ENCODE measurements at regions not wholly inside any gene's neighbourhood (a gene's known extent, or its start where the extent isn't known, plus 50 kb on each side); places are given as distances from the start of the nearest gene placed in this dataset.

- Mint-ChIP-seq H3K9me3 (peaks cover 3% of the 10 kb centered on the region; the same call in 2 of the 3 replicates), H3K4me3 (no peak overlapping the region), H3K27ac (no peak overlapping the region), H3K27me3 (ENCODE audit: insufficient read depth, low read depth, poor library complexity) (peaks cover 3% of the 10 kb centered on the region), H3K36me3 (ENCODE audit: low read depth) (no peaks in the 10 kb centered on the region; the same call in 2 of the 3 replicates), H3K4me1 (peaks cover 8% of the 10 kb centered on the region; the same call in 2 of the 3 replicates)
- DNase-seq (ENCODE audit: low spot score) (no peak), ATAC-seq (no peak)
- Histone ChIP-seq H4K20me1 (replicated peaks; ENCODE audit: insufficient read depth) (no peaks in the 10 kb centered on the region), H3K9me2 (ENCODE audit: insufficient read depth) (no peaks in the 10 kb centered on the region), H3K79me2 (replicated peaks; ENCODE audit: insufficient read depth) (no peaks in the 10 kb centered on the region), H2AFZ (no peak overlapping the region), H3F3A (replicated peaks; ENCODE audit: low read depth) (no peaks in the 10 kb centered on the region), H3K27ac (ENCODE audit: low read depth) (no peak overlapping the region), H3K27me3 (ENCODE audit: insufficient read depth) (no peaks in the 10 kb centered on the region), H3K36me3 (ENCODE audit: insufficient read depth) (no peaks in the 10 kb centered on the region), H3K4me3 (no peak overlapping the region), H3K4me2 (no peak overlapping the region), H3K4me1 (ENCODE audit: insufficient read depth) (peaks cover 4% of the 10 kb centered on the region; the same call in 1 of the 2 replicates)
- TF ChIP-seq ETS1 (IDR thresholded peaks at IDR 0.05) (no peak), CTCF (conservative IDR thresholded peaks at IDR 0.05; ENCODE audit: low read depth in 2 of 2) (no peak), POLR2AphosphoS5 (IDR thresholded peaks at IDR 0.05; ENCODE audit: low read depth) (no peak), ZNF114 (CRISPR knock-in tag; IDR thresholded peaks at IDR 0.05) (no peak), ZNF462 (CRISPR knock-in tag; IDR thresholded peaks at IDR 0.05) (no peak), EZH2phosphoT487 (IDR thresholded peaks at IDR 0.05; ENCODE audit: unreplicated experiment) (no peak), CREB1 (CRISPR knock-in tag; IDR thresholded peaks at IDR 0.05; ENCODE audit: low read depth) (no peak), ZNF331 (CRISPR knock-in tag; IDR thresholded peaks at IDR 0.05; ENCODE audit: low read depth) (no peak), STAT1 (IDR thresholded peaks at IDR 0.05; ENCODE audit: unreplicated experiment) (no peak), JUNB (IDR thresholded peaks at IDR 0.05; ENCODE audit: unreplicated experiment) (no peak), EZH2 (IDR thresholded peaks at IDR 0.05; ENCODE audit: low read depth, unreplicated experiment) (no peak), REST (IDR thresholded peaks at IDR 0.05; ENCODE audit: unreplicated experiment) (no peak), NANOG (IDR thresholded peaks at IDR 0.05; ENCODE audit: borderline replicate concordance) (no peak)
These were observed 186.9 kb downstream of the SEMA6A start for GRCh38 chr5:116387738-116388137.

Data from GM23338 (cell line).